ENCODE measurements at regions not wholly inside any gene's neighbourhood (a gene's known extent, or its start where the extent isn't known, plus 50 kb on each side); places are given as distances from the start of the nearest gene placed in this dataset.

- in situ Hi-C loops (cut with MboI; ENCODE audit: low sequenced_read_pairs) (no loop called here), intact Hi-C loops (cut with micrococcal nuclease) (no loop called here), dilution Hi-C loops (cut with HindIII; ENCODE audit: low sequenced_read_pairs, unreplicated experiment) (no loop called here)
- Histone ChIP-seq H4K91ac (ENCODE audit: insufficient read depth, low read depth, low read length) (no peak overlapping the region), H3K27ac (ENCODE audit: insufficient read depth, low read length) (no peak overlapping the region), H3K14ac (replicated peaks; ENCODE audit: low read depth, low read length) (no peak overlapping the region), H2BK15ac (ENCODE audit: low read depth, low read length) (peak overlapping the region; percentile 98; the same call in 1 of the 3 replicates), H3K18ac (ENCODE audit: low read depth, low read length) (no peak overlapping the region), H3K9me1 (ENCODE audit: insufficient read depth, low read length) (0 out of 2 replicates have a peak, but pooled peaks cover 2% of the 10 kb centered on the region), H3K56ac (ENCODE audit: extremely low read depth, insufficient read depth, low read length) (no peak overlapping the region), H3K23ac (ENCODE audit: low read depth, low read length) (no peak overlapping the region), H3K4me3 (ENCODE audit: insufficient read depth, low read depth, low read length) (no peak overlapping the region), H2BK5ac (ENCODE audit: low read depth, low read length, poor library complexity, severe bottlenecking) (no peak overlapping the region), H2AK9ac (replicated peaks; ENCODE audit: low read depth, low read length, poor library complexity) (no peak overlapping the region), H2BK120ac (ENCODE audit: low read depth, low read length) (peak overlapping the region; percentile 72; the same call in 1 of the 2 replicates), H2AFZ (replicated peaks; ENCODE audit: low read length, poor library complexity) (no peak overlapping the region), H4K8ac (ENCODE audit: low read depth in 2 of 2, low read length in 2 of 2) (no peak overlapping the region), H3K4me2 (ENCODE audit: low read depth, low read length) (no peak overlapping the region), H3K9me3 (ENCODE audit: control insufficient read depth, insufficient read depth, low read length) (no peaks in the 10 kb centered on the region), H3K27me3 (ENCODE audit: control insufficient read depth, insufficient read depth, low read length) (no peaks in the 10 kb centered on the region), H3K36me3 (ENCODE audit: control insufficient read depth, insufficient read depth, low read length) (no peaks in the 10 kb centered on the region), H2BK20ac (ENCODE audit: low read depth, low read length) (0 out of 2 replicates have a peak overlapping the region, but pooled peaks have one; percentile 80), H3K79me1 (ENCODE audit: low read depth in 1 of 2, low read length in 2 of 2) (no peaks in the 10 kb centered on the region), H2AK5ac (ENCODE audit: low read depth, low read length) (no peak overlapping the region), H3K4ac (ENCODE audit: low read depth, low read length) (no peak overlapping the region), H4K5ac (ENCODE audit: low read depth, low read length) (no peak overlapping the region), H4K20me1 (ENCODE audit: insufficient read depth, low read length) (no peaks in the 10 kb centered on the region), H3K9ac (ENCODE audit: low read depth, low read length) (no peak overlapping the region), H3K4me1 (ENCODE audit: control insufficient read depth, insufficient read depth, low read length) (peaks cover 1% of the 10 kb centered on the region; the same call in 1 of the 2 replicates)
- no CpG with 5 or more reads among the region's 3 CpGs for WGBS, 2 experiments (ENCODE audit: extremely low coverage in 2 of 2, insufficient read length in 1 of 2)
- ChIA-PET CTCF (no interaction called here), POLR2A (ENCODE audit: unreplicated experiment) (no interaction called here)
- no TSS peak for BruUV-seq (replicated peaks)
- TF ChIP-seq CTCF (conservative IDR thresholded peaks at IDR 0.05; ENCODE audit: low read depth, low read length) (no peak), RCOR1 (IDR thresholded peaks at IDR 0.05; ENCODE audit: insufficient replicate concordance, low read length) (no peak), BHLHE40 (IDR thresholded peaks at IDR 0.05; ENCODE audit: low read depth, low read length) (no peak), MXI1 (IDR thresholded peaks at IDR 0.05; ENCODE audit: borderline replicate concordance, low read depth, low read length) (no peak), CHD1 (IDR thresholded peaks at IDR 0.05; ENCODE audit: low read depth, low read length) (no peak), ELK1 (IDR thresholded peaks at IDR 0.05; ENCODE audit: borderline replicate concordance, low read depth, low read length) (no peak), NFE2L2 (IDR thresholded peaks at IDR 0.05; ENCODE audit: low read depth, low read length) (no peak), FOS (IDR thresholded peaks at IDR 0.05; ENCODE audit: low read depth, low read length) (no peak), MAZ (IDR thresholded peaks at IDR 0.05; ENCODE audit: borderline replicate concordance, low read depth, low read length) (no peak), USF2 (IDR thresholded peaks at IDR 0.05; ENCODE audit: low read depth, low read length) (no peak), POLR2A (IDR thresholded peaks at IDR 0.05; ENCODE audit: low read depth, low read length) (no peak), RFX5 (IDR thresholded peaks at IDR 0.05; ENCODE audit: low read depth, low read length) (no peak), SMC3 (IDR thresholded peaks at IDR 0.05; ENCODE audit: low read depth, low read length) (no peak), CEBPB (IDR thresholded peaks at IDR 0.05; ENCODE audit: low read depth, low read length) (no peak), MAFK (IDR thresholded peaks at IDR 0.05; ENCODE audit: low read depth, low read length) (no peak)
- DNase-seq (no peak), ATAC-seq (ENCODE audit: low read depth) (no peak)
These were observed 68.1 kb upstream of the KRR1 start for GRCh38 chr12:75579552-75579951.
